DOHH2 (cell line): ENCODE measurements at regions not wholly inside any gene's neighbourhood (a gene's known extent, or its start where the extent isn't known, plus 50 kb on each side); places are given as distances from the start of the nearest gene placed in this dataset.

Experiments used
- EZH2phosphoT487 ChIP-seq: fragments of 200-600 bp; sonication (generic); IDR thresholded peaks from 2 replicates; pipeline ENCODE4 v1.6.1; 2017; ENCODE audit warnings: borderline replicate concordance, mild to moderate bottlenecking, antibody characterized with exemption, low read length, moderate library complexity, mixed read lengths
- TF ChIP-seq, protein P1 (sequence below): fragments of 200-600 bp; sonication (generic); IDR thresholded peaks from one replicate; pipeline ENCODE4 v1.5.1; 2014; ENCODE audit warnings: antibody characterized with exemption, mild to moderate bottlenecking, low read depth, low read length; ENCODE audit not compliant: poor library complexity, severe bottlenecking

DNA sequence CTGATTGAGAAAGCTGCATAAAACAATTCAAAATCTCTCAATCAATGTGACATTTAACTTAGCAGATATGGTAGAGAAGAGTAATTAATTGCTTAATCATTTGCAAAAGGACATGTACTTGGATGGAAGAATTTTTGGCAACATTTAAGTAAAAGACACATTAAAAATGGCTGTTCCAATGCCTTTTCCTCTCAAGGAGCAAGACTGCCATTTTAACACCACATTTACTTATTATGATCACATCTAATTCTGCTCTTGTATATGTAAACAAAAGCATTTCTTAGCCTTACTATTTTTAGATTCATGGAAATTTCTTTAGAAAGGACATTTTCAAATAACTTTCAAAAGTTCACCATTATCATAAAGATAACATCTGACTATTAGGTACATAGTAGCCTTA, 360.0 kb downstream of the HINT1 start:
- TF ChIP-seq, protein P1, sequence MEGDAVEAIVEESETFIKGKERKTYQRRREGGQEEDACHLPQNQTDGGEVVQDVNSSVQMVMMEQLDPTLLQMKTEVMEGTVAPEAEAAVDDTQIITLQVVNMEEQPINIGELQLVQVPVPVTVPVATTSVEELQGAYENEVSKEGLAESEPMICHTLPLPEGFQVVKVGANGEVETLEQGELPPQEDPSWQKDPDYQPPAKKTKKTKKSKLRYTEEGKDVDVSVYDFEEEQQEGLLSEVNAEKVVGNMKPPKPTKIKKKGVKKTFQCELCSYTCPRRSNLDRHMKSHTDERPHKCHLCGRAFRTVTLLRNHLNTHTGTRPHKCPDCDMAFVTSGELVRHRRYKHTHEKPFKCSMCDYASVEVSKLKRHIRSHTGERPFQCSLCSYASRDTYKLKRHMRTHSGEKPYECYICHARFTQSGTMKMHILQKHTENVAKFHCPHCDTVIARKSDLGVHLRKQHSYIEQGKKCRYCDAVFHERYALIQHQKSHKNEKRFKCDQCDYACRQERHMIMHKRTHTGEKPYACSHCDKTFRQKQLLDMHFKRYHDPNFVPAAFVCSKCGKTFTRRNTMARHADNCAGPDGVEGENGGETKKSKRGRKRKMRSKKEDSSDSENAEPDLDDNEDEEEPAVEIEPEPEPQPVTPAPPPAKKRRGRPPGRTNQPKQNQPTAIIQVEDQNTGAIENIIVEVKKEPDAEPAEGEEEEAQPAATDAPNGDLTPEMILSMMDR: no peak
- no peak for TF ChIP-seq EZH2phosphoT487
